ENCODE measurements at regions not wholly inside any gene's neighbourhood (a gene's known extent, or its start where the extent isn't known, plus 50 kb on each side); places are given as distances from the start of the nearest gene placed in this dataset.

DNA sequence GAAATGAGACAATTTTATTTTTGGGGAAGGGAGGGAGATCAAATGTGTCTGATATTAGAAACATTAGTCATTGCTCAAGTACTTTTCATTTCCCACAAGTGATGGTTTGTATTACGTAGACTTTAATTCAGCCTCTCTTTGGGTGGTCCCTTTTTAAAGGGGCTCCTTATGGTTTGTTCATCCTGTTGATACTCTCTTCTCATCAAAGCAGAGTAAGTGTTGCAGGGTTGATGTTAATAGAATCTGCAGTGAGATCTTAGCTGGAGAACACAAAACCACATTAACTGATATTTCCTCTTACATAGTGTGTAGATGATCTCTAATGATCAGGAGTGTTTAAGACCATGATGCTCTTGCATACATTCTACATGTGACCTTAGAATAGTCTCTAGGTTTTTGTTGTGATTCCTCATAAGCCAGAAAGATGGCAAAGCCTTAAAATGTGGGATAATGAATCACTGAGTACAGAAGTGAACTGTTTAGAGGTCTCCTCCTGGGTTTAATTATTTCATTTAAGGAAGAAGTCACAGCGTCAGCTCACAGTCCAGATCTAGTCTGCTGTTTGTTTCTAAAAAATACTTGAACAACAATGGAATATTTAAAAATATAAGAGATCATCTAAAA lies 87.4 kb upstream of the PTPRR start:
- in situ Hi-C loops (cut with MboI; ENCODE audit: low sequenced_read_pairs): no loop called here

More for the DNA sequence above, 87.4 kb upstream of the PTPRR start:
- Histone ChIP-seq H3K9ac (ENCODE audit: low read depth, low read length) (no peak overlapping the region), H3K4me2 (ENCODE audit: low read depth, low read length) (no peak overlapping the region), H2AFZ (replicated peaks; ENCODE audit: low read length, poor library complexity) (no peak overlapping the region), H3K4me1 (ENCODE audit: control insufficient read depth, insufficient read depth, low read length) (no peaks in the 10 kb centered on the region), H3K4ac (ENCODE audit: low read depth, low read length) (no peak overlapping the region), H3K9me3 (ENCODE audit: control insufficient read depth, insufficient read depth, low read length) (peaks cover 9% of the 10 kb centered on the region), H3K27ac (ENCODE audit: insufficient read depth, low read length) (no peak overlapping the region), H3K4me3 (ENCODE audit: insufficient read depth, low read depth, low read length) (no peak overlapping the region), H2BK5ac (ENCODE audit: low read depth, low read length, poor library complexity, severe bottlenecking) (no peak overlapping the region), H3K18ac (ENCODE audit: low read depth, low read length) (no peak overlapping the region), H3K36me3 (ENCODE audit: control insufficient read depth, insufficient read depth, low read length) (no peaks in the 10 kb centered on the region), H3K56ac (ENCODE audit: extremely low read depth, insufficient read depth, low read length) (no peak overlapping the region), H3K14ac (replicated peaks; ENCODE audit: low read depth, low read length) (no peak overlapping the region), H3K79me1 (ENCODE audit: low read depth in 1 of 2, low read length in 2 of 2) (no peaks in the 10 kb centered on the region), H2AK9ac (replicated peaks; ENCODE audit: low read depth, low read length, poor library complexity) (no peak overlapping the region), H3K23ac (ENCODE audit: low read depth, low read length) (no peak overlapping the region), H2BK120ac (ENCODE audit: low read depth, low read length) (no peak overlapping the region), H3K9me1 (ENCODE audit: insufficient read depth, low read length) (no peaks in the 10 kb centered on the region), H4K20me1 (ENCODE audit: insufficient read depth, low read length) (no peaks in the 10 kb centered on the region), H3K27me3 (ENCODE audit: control insufficient read depth, insufficient read depth, low read length) (no peaks in the 10 kb centered on the region), H2BK15ac (ENCODE audit: low read depth, low read length) (no peak overlapping the region), H4K8ac (ENCODE audit: low read depth in 2 of 2, low read length in 2 of 2) (no peak overlapping the region), H4K91ac (ENCODE audit: insufficient read depth, low read depth, low read length) (no peak overlapping the region), H2AK5ac (ENCODE audit: low read depth, low read length) (no peak overlapping the region), H2BK20ac (ENCODE audit: low read depth, low read length) (no peak overlapping the region), H4K5ac (ENCODE audit: low read depth, low read length) (no peak overlapping the region)
- no TSS peak for BruUV-seq (replicated peaks)
- ATAC-seq (ENCODE audit: low read depth): no peak
- POLR2A ChIA-PET (ENCODE audit: unreplicated experiment): no interaction called here
- no CpG with 5 or more reads among the region's 2 CpGs for WGBS, 2 experiments (ENCODE audit: extremely low coverage in 2 of 2, insufficient read length in 1 of 2)
- CTCF ChIA-PET: no interaction called here
- DNase-seq: no peak
- TF ChIP-seq BHLHE40 (IDR thresholded peaks at IDR 0.05; ENCODE audit: low read depth, low read length) (no peak), MXI1 (IDR thresholded peaks at IDR 0.05; ENCODE audit: borderline replicate concordance, low read depth, low read length) (no peak), SMC3 (IDR thresholded peaks at IDR 0.05; ENCODE audit: low read depth, low read length) (no peak), CEBPB (IDR thresholded peaks at IDR 0.05; ENCODE audit: low read depth, low read length) (no peak), FOS (IDR thresholded peaks at IDR 0.05; ENCODE audit: low read depth, low read length) (no peak)
- intact Hi-C loops (cut with micrococcal nuclease) (no loop called here), dilution Hi-C loops (cut with HindIII; ENCODE audit: low sequenced_read_pairs, unreplicated experiment) (no loop called here)

Measured in IMR-90 (cell line).